ENCODE measurements at regions not wholly inside any gene's neighbourhood (a gene's known extent, or its start where the extent isn't known, plus 50 kb on each side); places are given as distances from the start of the nearest gene placed in this dataset.
A peak's percentile ranks its signal among the peaks of the same experiment; 100 is the strongest.

GRCh38 chr10:105514106-105514505 is 873.0 kb downstream of the SORCS3 start:
- DNase-seq: no peak

GRCh38 chr10:105509517-105509916 is 868.4 kb downstream of the SORCS3 start:
- DNase-seq: no peak

DNA sequence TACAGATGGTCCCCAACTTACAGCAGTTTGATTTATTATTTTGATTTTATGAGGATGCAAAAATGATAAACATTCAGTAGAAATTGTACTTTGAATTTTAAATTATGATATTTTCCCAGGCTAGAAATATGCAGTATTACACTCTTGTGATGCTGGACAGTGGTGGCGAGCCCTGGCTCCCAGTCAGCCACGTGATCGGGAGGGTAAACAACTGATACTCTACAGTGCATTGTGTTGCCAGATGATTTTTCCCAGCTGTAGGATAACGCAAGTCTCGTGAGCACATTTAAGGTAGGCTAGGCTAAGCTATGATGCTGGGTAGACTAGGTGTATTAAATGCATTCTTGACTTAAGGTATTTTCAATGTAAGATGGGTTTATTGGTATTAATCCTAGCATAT is 865.2 kb downstream of the SORCS3 start:
- DNase-seq: no peak

DNA sequence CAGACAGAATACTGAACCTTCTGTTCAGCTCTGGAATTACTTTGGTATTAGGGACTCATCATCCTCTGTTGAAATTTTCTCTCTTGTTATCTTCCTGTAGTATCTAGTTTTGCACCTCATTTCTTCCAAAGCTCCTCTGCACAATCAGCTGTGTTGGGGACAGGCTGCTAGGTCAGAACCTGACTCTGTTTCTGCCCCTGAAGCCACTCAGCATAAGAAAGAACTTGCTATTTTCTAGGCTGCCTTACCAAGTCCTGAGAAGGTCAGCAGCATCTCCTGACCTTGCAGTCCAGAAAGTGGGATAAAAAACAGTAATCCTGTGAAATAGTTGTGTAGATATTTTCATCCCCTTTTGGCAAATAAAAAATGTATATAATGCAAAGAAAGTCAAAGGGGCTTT is 862.6 kb downstream of the SORCS3 start:
- no peak for DNase-seq

DNA sequence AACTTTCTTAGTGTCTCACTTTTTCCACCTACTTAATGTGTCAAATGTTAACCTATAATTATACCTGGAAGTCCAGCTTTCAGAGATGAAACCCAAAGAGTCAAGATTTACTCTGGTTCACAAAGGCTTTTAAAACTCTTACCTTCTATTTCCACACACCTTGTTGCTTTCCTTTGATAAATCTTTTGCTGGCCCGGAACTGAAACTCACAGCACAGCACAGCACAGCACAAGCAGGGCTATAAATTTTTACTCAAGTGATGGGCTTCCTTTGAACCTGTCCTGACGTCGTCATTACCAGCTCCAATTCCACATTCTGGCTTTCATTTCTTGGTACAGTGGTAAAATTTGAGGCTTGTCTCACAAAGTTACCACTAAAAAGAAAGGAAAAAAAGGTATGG is 861.0 kb downstream of the SORCS3 start:
- DNase-seq: no peak

DNA sequence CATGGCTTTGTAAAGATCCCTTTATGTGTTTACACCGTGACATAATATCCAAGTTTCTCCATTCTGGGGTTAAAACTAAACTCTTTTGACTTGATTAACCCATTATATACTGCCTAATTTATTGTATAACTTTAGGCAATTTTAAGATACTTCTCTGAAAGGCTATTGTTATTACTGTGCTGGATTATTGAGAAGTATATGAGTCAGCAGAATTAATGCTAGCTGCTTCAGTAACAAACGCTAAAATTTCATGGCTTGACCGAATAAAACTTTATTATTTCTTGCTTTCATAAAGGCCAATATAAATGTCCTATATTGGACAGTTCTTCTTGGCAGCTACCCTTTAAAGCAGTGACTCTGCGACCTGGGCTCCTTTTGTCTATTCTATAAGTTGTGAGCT is 853.9 kb downstream of the SORCS3 start:
- no peak for DNase-seq

DNA sequence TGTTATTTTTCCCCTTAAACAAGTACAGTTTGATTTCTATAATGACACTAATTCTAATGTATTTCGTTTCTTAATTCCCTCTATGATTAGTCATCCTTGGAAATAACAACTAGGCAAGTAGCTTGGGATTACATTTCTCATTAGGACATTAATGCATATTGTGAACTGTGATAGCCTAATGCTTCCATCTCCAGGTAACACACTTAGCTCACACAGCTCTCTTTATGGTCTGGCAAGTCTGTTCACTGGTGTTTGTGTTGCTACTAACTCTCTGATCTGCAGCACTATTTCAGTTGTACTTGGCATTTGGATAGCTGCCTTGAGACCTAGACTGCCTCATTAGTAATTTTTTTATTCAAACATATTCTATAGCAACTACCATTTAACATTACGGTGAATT is 853.2 kb downstream of the SORCS3 start:
- DNase-seq: no peak

GRCh38 chr10:105473170-105473569 is 832.1 kb downstream of the SORCS3 start:
- no peak for DNase-seq

- no peak for DNase-seq
Measured at GRCh38 chr10:105468759-105469158, 827.7 kb downstream of the SORCS3 start.

DNA sequence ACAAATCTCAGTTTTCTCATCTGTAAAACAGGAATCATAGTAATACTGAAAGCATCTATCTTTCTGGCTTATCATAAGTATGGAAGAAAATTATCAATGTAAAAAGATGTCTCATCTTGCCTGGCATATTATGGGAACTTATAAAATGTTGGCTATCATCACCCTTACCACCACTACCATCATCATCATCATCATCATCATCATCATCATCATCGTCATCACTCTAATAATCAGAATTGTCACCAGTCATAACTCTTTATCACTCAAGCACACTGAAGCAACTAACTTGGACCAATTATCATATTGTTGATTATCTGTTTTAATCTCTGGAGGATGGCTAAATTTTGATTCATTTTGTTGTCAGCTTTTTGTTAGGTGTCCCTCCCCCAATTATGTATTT is 825.4 kb downstream of the SORCS3 start:
- DNase-seq: no peak

- DNase-seq: no peak
Measured at GRCh38 chr10:105434970-105435369, 793.9 kb downstream of the SORCS3 start.

DNA sequence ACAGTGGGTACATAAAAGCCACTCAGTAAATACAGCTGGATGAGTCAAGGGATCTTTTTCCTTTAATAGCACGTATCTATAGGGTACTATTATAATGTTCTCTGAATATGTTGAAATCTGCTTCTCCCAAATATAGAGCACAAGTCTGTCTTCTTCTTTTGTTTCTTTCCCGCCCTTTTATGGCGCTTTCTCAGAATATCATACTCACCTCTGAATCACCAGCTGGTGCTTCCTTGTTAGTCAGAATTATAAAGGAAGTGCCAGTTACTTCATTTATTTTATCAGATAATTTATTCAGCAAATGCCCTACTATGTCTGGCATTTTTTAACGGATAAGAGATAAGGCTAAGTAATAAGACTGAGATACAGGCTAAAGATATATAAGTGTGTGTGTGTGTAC is 772.9 kb downstream of the SORCS3 start:
- no peak for DNase-seq

GRCh38 chr10:105409370-105409769 is 768.3 kb downstream of the SORCS3 start:
- DNase-seq: no peak

GRCh38 chr10:105406488-105406887 is 765.4 kb downstream of the SORCS3 start:
- no peak for DNase-seq

GRCh38 chr10:105398202-105398601 is 757.1 kb downstream of the SORCS3 start:
- peak; percentile 37 for DNase-seq

DNA sequence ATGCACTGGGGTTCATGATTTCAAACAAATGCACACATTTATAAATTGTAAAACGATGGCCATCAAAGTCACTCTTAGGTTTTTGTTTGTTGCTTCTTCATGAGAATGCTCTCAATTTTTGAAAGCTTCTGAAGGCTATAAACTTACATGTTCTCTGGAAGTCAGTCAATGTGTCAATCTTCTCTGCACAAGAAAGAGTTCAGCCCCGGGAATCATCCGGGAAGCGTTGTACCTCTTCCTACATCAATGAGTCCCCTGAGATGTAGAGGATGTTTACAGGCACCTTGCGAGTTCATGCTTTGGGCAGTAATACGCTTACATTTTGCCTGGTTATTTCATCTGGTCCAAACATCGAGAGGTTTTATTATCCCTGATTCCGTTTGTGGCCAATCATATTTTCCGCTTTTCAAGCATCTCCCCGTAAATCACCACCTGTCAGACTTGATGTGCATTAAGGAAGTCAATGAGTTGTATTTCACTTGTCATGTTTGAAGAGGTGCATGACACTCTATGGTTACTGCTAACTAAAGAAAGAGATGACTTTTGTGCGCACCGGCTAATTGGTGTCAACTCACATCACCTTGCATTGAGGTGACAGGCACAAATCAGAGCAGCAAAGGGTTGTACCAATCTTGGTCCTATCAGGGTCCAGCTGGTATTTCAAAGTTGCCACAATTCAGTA is 750.7 kb downstream of the SORCS3 start:
- no peak for DNase-seq

GRCh38 chr10:105387971-105388370 is 746.9 kb downstream of the SORCS3 start:
- no peak for DNase-seq

DNA sequence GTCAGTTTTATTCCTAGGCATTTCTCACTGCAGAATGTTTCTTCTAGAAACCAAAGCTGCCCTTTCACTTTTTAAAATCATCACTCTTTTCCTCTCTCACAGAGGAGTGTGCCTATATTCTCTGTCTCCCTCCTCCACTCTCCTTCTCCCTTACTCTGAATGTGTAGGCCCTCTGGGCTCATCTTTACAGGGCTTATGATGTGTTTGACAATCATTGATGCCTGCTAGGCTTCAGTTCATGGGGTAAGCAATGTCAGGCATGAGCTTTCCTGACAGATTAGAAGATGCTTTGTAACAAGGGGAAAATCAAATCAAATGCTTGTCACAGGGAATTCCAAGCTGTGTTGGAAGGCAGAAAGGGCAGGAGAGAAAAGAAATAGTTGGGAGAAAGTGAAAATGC is 742.9 kb downstream of the SORCS3 start:
- DNase-seq: no peak

- DNase-seq: no peak
Measured at GRCh38 chr10:105370692-105371091, 729.6 kb downstream of the SORCS3 start.

DNA sequence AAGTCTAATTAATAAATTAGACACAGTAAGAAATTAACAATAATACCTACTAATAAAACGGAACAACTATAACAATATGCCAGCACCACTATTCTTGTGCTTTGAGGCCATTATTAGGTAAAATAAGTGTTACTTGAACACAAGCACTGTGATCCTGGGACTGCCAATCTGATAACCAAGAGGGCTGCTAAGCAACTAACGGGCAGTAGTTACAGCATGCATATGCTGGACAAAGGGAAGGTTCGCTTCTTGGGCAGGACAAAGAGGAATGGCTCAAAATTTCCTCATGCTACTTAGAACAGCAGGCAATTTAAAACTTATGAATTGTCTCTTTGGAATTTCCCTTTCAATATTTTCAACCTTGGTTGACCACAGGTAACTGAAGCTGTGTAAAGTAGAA is 718.6 kb downstream of the SORCS3 start:
- no peak for DNase-seq

GRCh38 chr10:105358911-105359310 is 717.8 kb downstream of the SORCS3 start:
- peak; percentile 67 for DNase-seq

- DNase-seq: no peak
Measured at GRCh38 chr10:105356626-105357025, 715.5 kb downstream of the SORCS3 start.

DNA sequence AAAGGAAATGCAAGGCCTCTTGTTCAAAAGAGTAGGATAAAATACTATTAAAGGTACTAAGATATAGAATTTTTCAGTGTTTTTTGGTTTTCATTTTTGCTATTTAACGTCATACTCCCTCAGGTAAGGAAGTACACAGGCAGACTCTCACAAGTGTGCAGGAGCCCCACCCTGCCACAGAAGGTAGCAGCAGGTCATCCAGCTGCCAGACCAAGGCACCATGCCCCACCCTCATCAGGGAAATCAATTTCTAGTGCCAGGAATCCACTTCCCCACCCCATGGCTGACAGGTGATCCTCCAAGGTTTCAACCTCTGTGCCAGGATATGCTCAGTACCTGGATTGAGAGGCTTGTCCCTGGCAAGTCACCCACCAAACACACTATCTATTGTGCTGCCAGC is 712.9 kb downstream of the SORCS3 start:
- DNase-seq: no peak

- DNase-seq: no peak
Measured at GRCh38 chr10:105352827-105353226, 711.7 kb downstream of the SORCS3 start.

GRCh38 chr10:105352281-105352680 is 711.2 kb downstream of the SORCS3 start:
- no peak for DNase-seq

Measured in fibroblast of skin of abdomen (primary cell).